H1 (cell line): ENCODE measurements at regions not wholly inside any gene's neighbourhood (a gene's known extent, or its start where the extent isn't known, plus 50 kb on each side); places are given as distances from the start of the nearest gene placed in this dataset.

Source experiments
- CTCF ChIA-PET: fragments of 300-600 bp; sonication (Branson Sonifier 250); formaldehyde crosslinking; loops from one replicate; lab custom pipeline; 2021; ENCODE audit not compliant: partially characterized antibody; lab: Charles Lee
- POLR2A ChIA-PET: fragments of 300-600 bp; sonication (Branson Sonifier 250); formaldehyde crosslinking; loops from one replicate; lab custom pipeline; 2021; ENCODE audit warnings: inconsistent platforms; ENCODE audit not compliant: partially characterized antibody; lab: Charles Lee
- DNase-seq, 2 experiments: peaks; one replicate each; pipeline versions ENCODE4 v3.0.0 to v3.0.0-alpha.2; 2010 to 2022; ENCODE audit warnings: low spot score in 2 of 2, low read depth in 1 of 2, mixed read lengths in 1 of 2
- FAIRE-seq: peaks from 2 replicates; lab custom pipeline; 2011; peaks lifted over from hg19 to GRCh38; lab: Jason Lieb, UNC
- H2AFZ ChIP-seq: 2 replicates; pipeline ENCODE4 v1.8.1; 2012; ENCODE audit warnings: low read length, inconsistent platforms
- H2AK5ac ChIP-seq: 2 replicates; pipeline ENCODE4 v1.6.1; 2013; ENCODE audit warnings: low read depth, low read length
- H2BK120ac ChIP-seq: replicated peaks from 2 replicates; pipeline ENCODE3; 2013; ENCODE audit warnings: low read depth, low read length, inconsistent platforms
- H2BK12ac ChIP-seq: 2 replicates; pipeline ENCODE4 v1.6.1; 2013; ENCODE audit warnings: low read depth, low read length
- H2BK15ac ChIP-seq: 2 replicates; pipeline ENCODE4 v1.6.1; 2013; ENCODE audit warnings: low read length
- H2BK20ac ChIP-seq: 2 replicates; pipeline ENCODE4 v1.6.1; 2013; ENCODE audit warnings: low read length
- H2BK5ac ChIP-seq: 2 replicates; pipeline ENCODE4 v1.6.1; 2013; ENCODE audit warnings: low read depth, low read length
- H3K14ac ChIP-seq: 2 replicates; pipeline ENCODE4 v1.6.1; 2013; ENCODE audit warnings: inconsistent platforms; ENCODE audit not compliant: insufficient read length
- H3K18ac ChIP-seq: 2 replicates; pipeline ENCODE4 v1.6.1; 2013; ENCODE audit warnings: low read length; ENCODE audit errors: extremely low read depth
- H3K23ac ChIP-seq: 2 replicates; pipeline ENCODE4 v1.6.1; 2013; ENCODE audit warnings: inconsistent platforms; ENCODE audit not compliant: insufficient read length
- H3K23me2 ChIP-seq: 2 replicates; pipeline ENCODE4 v1.6.1; 2013; ENCODE audit warnings: low read depth, low read length
- H3K27ac ChIP-seq: 2 replicates; pipeline ENCODE4 v1.6.1; 2011; ENCODE audit warnings: low read depth, low read length, inconsistent platforms
- H3K27me3 ChIP-seq, 4 experiments: replicated peaks in 1 of 4; 1 replicate in 1 of 4; 2 replicates in 3 of 4; pipeline versions ENCODE4 v1.6.1 to v1.8.1; 2011 to 2013; ENCODE audit warnings: low read length in 3 of 4, mild to moderate bottlenecking in 3 of 4, inconsistent platforms in 2 of 4, mixed read lengths in 2 of 4, moderate library complexity in 1 of 4; ENCODE audit not compliant: control insufficient read depth in 3 of 4, insufficient read depth in 3 of 4; ENCODE audit errors: extremely low read depth in 1 of 4
- H3K36me3 ChIP-seq, 4 experiments: 2 replicates each; pipeline versions ENCODE4 v1.6.1 to v1.8.1; 2011 to 2013; ENCODE audit warnings: mild to moderate bottlenecking in 4 of 4, low read length in 3 of 4, moderate library complexity in 2 of 4, control low read depth in 1 of 4, inconsistent platforms in 1 of 4; ENCODE audit not compliant: insufficient read depth in 4 of 4, control insufficient read depth in 2 of 4
- H3K4ac ChIP-seq: replicated peaks from 2 replicates; pipeline ENCODE3; 2013; ENCODE audit warnings: low read length, low read depth, mixed read lengths, inconsistent platforms; ENCODE audit not compliant: insufficient read length
- H3K4me1 ChIP-seq, 4 experiments: replicated peaks in 1 of 4; 1 replicate in 1 of 4; 2 replicates in 3 of 4; pipeline versions ENCODE4 v1.6.1 to v1.8.1; 2011 to 2013; ENCODE audit warnings: low read length in 3 of 4, inconsistent platforms in 2 of 4, mixed read lengths in 1 of 4; ENCODE audit not compliant: insufficient read depth in 4 of 4, control insufficient read depth in 3 of 4
- H3K4me2 ChIP-seq, 2 experiments: 2 replicates each; pipeline versions ENCODE4 v1.6.1 to v1.8.1; 2011 to 2013; ENCODE audit warnings: low read depth in 2 of 2, low read length in 2 of 2, control low read depth in 1 of 2, inconsistent platforms in 1 of 2, mild to moderate bottlenecking in 1 of 2; ENCODE audit not compliant: insufficient read depth in 1 of 2
- H3K4me3 ChIP-seq, 4 experiments: fragments of 200-600, 300-600 bp in 1 of 4; sonication (generic), shearing (Covaris generic), sonication (Bioruptor Twin) in 1 of 4; 2 replicates each; pipeline versions ENCODE4 v1.5.1 to v1.8.1; 2011 to 2016; ENCODE audit warnings: low read length in 4 of 4, low read depth in 3 of 4, control low read depth in 2 of 4, inconsistent platforms in 2 of 4, mild to moderate bottlenecking in 2 of 4, mixed read lengths in 1 of 4, moderate library complexity in 1 of 4; ENCODE audit not compliant: insufficient read depth in 2 of 4; ENCODE audit errors: extremely low read depth in 1 of 4
- H3K56ac ChIP-seq: replicated peaks from 2 replicates; pipeline ENCODE3; 2013; ENCODE audit warnings: low read depth, mild to moderate bottlenecking, mixed read lengths, low read length, inconsistent platforms; ENCODE audit not compliant: insufficient read length
- H3K79me1 ChIP-seq: 2 replicates; pipeline ENCODE4 v1.6.1; 2013; ENCODE audit warnings: low read depth, low read length, control low read depth
- H3K79me2 ChIP-seq, 2 experiments: 2 replicates each; pipeline versions ENCODE4 v1.6.1 to v1.8.1; 2012 to 2013; ENCODE audit warnings: low read length in 2 of 2, mild to moderate bottlenecking in 2 of 2, inconsistent platforms in 1 of 2; ENCODE audit not compliant: insufficient read depth in 2 of 2, control insufficient read depth in 1 of 2
- H3K9ac ChIP-seq, 4 experiments: replicated peaks in 1 of 4; 1 replicate in 1 of 4; 2 replicates in 3 of 4; pipeline versions ENCODE4 v1.6.1 to v1.8.1; 2011 to 2013; ENCODE audit warnings: low read depth in 3 of 4, low read length in 3 of 4, control low read depth in 2 of 4, mild to moderate bottlenecking in 2 of 4, moderate library complexity in 2 of 4, inconsistent platforms in 1 of 4; ENCODE audit errors: extremely low read depth in 1 of 4
- H3K9me3 ChIP-seq, 2 experiments: 2 replicates each; pipeline versions ENCODE4 v1.6.1 to v1.8.1; 2012 to 2013; ENCODE audit warnings: mild to moderate bottlenecking in 2 of 2, moderate library complexity in 2 of 2, control low read depth in 1 of 2, inconsistent platforms in 1 of 2, low read depth in 1 of 2, low read length in 1 of 2, mixed read lengths in 1 of 2; ENCODE audit not compliant: insufficient read depth in 2 of 2
- H4K20me1 ChIP-seq, 2 experiments: replicated peaks in 1 of 2; 2 replicates each; pipeline versions ENCODE3 to v1.8.1; 2011 to 2013; ENCODE audit warnings: inconsistent platforms in 2 of 2, low read length in 2 of 2, mild to moderate bottlenecking in 1 of 2; ENCODE audit not compliant: insufficient read depth in 2 of 2, control insufficient read depth in 1 of 2
- H4K5ac ChIP-seq: 2 replicates; pipeline ENCODE4 v1.6.1; 2013; ENCODE audit warnings: low read length, low read depth, mixed read lengths, inconsistent platforms; ENCODE audit not compliant: insufficient read length
- H4K8ac ChIP-seq: 2 replicates; pipeline ENCODE4 v1.8.0; 2013; ENCODE audit warnings: mild to moderate bottlenecking, moderate library complexity, low read length, inconsistent platforms; ENCODE audit not compliant: insufficient read depth; ENCODE audit errors: extremely low read depth
- H4K91ac ChIP-seq: replicated peaks from 2 replicates; pipeline ENCODE3; 2013; ENCODE audit warnings: low read length, mixed read lengths, inconsistent platforms; ENCODE audit not compliant: insufficient read length
- CBX8 ChIP-seq: fragments of 300-800, 300-1000 bp; sonication (generic); IDR thresholded peaks from 2 replicates; pipeline ENCODE4 v1.7.1; 2016; ENCODE audit warnings: low read depth, low read length, borderline replicate concordance
- CHD1 ChIP-seq: IDR thresholded peaks from 2 replicates; pipeline ENCODE4 v1.6.1; 2012; ENCODE audit warnings: low read depth, low read length, improper control_type of control experiment
- JUN ChIP-seq: IDR thresholded peaks from 2 replicates; pipeline ENCODE4 v1.6.1; 2011; ENCODE audit warnings: low read depth, mild to moderate bottlenecking, improper control_type of control experiment, low read length
- JUND ChIP-seq: IDR thresholded peaks from 2 replicates; pipeline ENCODE4 v1.6.1; 2011; ENCODE audit warnings: mild to moderate bottlenecking, improper control_type of control experiment, low read length
- KDM5A ChIP-seq: fragments of 200-600 bp; IDR thresholded peaks from 2 replicates; pipeline ENCODE4 v1.7.1; 2012; ENCODE audit warnings: mild to moderate bottlenecking, low read length, inconsistent platforms, mixed read lengths
- MAFK ChIP-seq: IDR thresholded peaks from 2 replicates; pipeline ENCODE4 v1.6.1; 2012; ENCODE audit warnings: low read depth, mild to moderate bottlenecking, improper control_type of control experiment, low read length
- POU5F1 ChIP-seq: IDR thresholded peaks from 2 replicates; pipeline ENCODE4 v1.6.1; 2011; ENCODE audit warnings: low read depth, mild to moderate bottlenecking, low read length, moderate library complexity
- RXRA ChIP-seq: IDR thresholded peaks from 2 replicates; pipeline ENCODE4 v1.6.1; 2011; ENCODE audit warnings: low read depth, mild to moderate bottlenecking, low read length, moderate library complexity; ENCODE audit not compliant: insufficient read depth
- SAP30 ChIP-seq: fragments of 300-600 bp; sonication (generic); IDR thresholded peaks from 2 replicates; pipeline ENCODE4 v1.7.1; 2012; ENCODE audit warnings: low read length, moderate library complexity, mild to moderate bottlenecking, inconsistent platforms; ENCODE audit not compliant: insufficient read depth, insufficient replicate concordance
- SIRT6 ChIP-seq: IDR thresholded peaks from one replicate; pipeline ENCODE4 v1.7.1; 2012; ENCODE audit warnings: low read length, inconsistent platforms
- WGBS, 2 experiments: shearing (Covaris generic) in 1 of 2; methylation state at CpG; one replicate each; pipeline versions ENCODE4 v1.1.6 to v1.1.7; 2013 to 2015; ENCODE audit warnings: low lambda C conversion rate in 2 of 2, mixed read lengths in 2 of 2, inconsistent platforms in 1 of 2, low coverage in 1 of 2, missing lambda C conversion rate in 1 of 2; ENCODE audit not compliant: insufficient replicate concordance in 2 of 2, insufficient coverage in 1 of 2, insufficient read length in 1 of 2; ENCODE audit errors: extremely low coverage in 1 of 2, missing lambda C conversion rate in 1 of 2; 5-methylcytosine and 5-hydroxymethylcytosine counted together
- TF ChIP-seq, protein P1 (sequence below): IDR thresholded peaks from 2 replicates; pipeline ENCODE4 v1.6.1; 2011; ENCODE audit warnings: low read length, improper control_type of control experiment
- TF ChIP-seq, protein P2 (sequence below): IDR thresholded peaks from 2 replicates; pipeline ENCODE4 v1.6.1; 2012; ENCODE audit warnings: inconsistent platforms

DNA sequence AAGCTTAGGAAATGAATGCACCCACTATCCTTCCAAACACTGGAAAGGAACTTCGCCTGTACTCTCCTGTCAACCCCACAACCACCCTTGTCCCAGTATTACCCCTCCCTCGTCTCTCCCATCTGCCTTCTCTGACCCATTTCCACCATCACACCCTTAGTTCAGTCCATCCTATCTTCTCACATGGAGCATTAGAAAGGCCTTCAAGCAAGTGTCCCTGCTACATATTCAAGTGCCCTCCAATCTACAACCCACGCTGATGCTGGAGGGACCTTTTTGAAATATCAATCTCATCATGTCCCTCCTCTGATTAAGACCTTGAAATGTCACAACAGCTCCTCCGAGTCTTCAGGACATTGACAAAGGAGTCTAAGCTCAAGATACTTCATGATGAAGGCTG, 133.8 kb upstream of the CCL2 start:
- Histone ChIP-seq H4K5ac (no peak overlapping the region), H4K8ac (no peak overlapping the region), H2BK120ac (no peak overlapping the region), H3K4me3 (no peak overlapping the region), H3K56ac (no peak overlapping the region), H3K4me2 (no peak overlapping the region), H3K4me1 (no peaks in the 10 kb centered on the region), H3K9me3 (no peaks in the 10 kb centered on the region), H3K4ac (no peak overlapping the region), H3K36me3 (no peaks in the 10 kb centered on the region), H3K79me2 (no peaks in the 10 kb centered on the region), H2AFZ (no peak overlapping the region), H4K91ac (no peak overlapping the region), H2BK20ac (no peak overlapping the region), H3K14ac (no peak overlapping the region), H4K20me1 (no peaks in the 10 kb centered on the region), H3K79me1 (no peaks in the 10 kb centered on the region; the same call in 1 of the 2 replicates), H2AK5ac (no peak overlapping the region), H3K9ac (no peak overlapping the region), H3K23me2 (no peaks in the 10 kb centered on the region), H3K18ac (no peak overlapping the region), H2BK15ac (0 out of 2 replicates have a peak overlapping the region, but pooled peaks have one; percentile 40), H2BK12ac (no peak overlapping the region), H2BK5ac (no peak overlapping the region), H3K23ac (no peak overlapping the region), H3K27ac (no peak overlapping the region), H3K27me3 (no peaks in the 10 kb centered on the region)
- ChIA-PET CTCF (interaction anchor here (0.7 to 0.8 kb wide), 2 partner anchors 24 to 152 kb away, joined by 3 to 4 read pairs; no protein-coding TSS in a partner anchor), POLR2A (no interaction called here)
- WGBS, 2 experiments = 91% methylated on average over 4 of the region's 4 CpGs; no CpG with 5 or more reads in 1 of the 2 experiments
- DNase-seq = peak in 1 of 2 experiments; percentile 11
- no peak for FAIRE-seq
- no peak for TF ChIP-seq POU5F1
- no peak for TF ChIP-seq RXRA
- TF ChIP-seq CBX8 = no peak
- TF ChIP-seq CHD1 = no peak
- TF ChIP-seq, protein P1, sequence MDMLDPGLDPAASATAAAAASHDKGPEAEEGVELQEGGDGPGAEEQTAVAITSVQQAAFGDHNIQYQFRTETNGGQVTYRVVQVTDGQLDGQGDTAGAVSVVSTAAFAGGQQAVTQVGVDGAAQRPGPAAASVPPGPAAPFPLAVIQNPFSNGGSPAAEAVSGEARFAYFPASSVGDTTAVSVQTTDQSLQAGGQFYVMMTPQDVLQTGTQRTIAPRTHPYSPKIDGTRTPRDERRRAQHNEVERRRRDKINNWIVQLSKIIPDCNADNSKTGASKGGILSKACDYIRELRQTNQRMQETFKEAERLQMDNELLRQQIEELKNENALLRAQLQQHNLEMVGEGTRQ = no peak
- no peak for TF ChIP-seq SIRT6
- TF ChIP-seq JUND = no peak
- TF ChIP-seq JUN = no peak
- TF ChIP-seq SAP30 = no peak
- TF ChIP-seq MAFK = no peak
- TF ChIP-seq KDM5A = no peak
- TF ChIP-seq, protein P2, sequence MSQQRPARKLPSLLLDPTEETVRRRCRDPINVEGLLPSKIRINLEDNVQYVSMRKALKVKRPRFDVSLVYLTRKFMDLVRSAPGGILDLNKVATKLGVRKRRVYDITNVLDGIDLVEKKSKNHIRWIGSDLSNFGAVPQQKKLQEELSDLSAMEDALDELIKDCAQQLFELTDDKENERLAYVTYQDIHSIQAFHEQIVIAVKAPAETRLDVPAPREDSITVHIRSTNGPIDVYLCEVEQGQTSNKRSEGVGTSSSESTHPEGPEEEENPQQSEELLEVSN = no peak
